WTC11 (cell line): ENCODE measurements at regions not wholly inside any gene's neighbourhood (a gene's known extent, or its start where the extent isn't known, plus 50 kb on each side); places are given as distances from the start of the nearest gene placed in this dataset.

Experiments
- ATAC-seq: fragments of 200-7000 bp; cut with Tn5 transposase; 2 replicates; pipeline ENCODE4 v1.10.0; 2021; ENCODE audit warnings: mild to moderate bottlenecking, moderate library complexity
- CTCF ChIA-PET: fragments of 300-600 bp; sonication (Branson Sonifier 250); formaldehyde crosslinking; loops from one replicate; lab custom pipeline; 2021; ENCODE audit warnings: antibody characterized with exemption; lab: Charles Lee
- POLR2A ChIA-PET: fragments of 350-600 bp; sonication (Branson Sonifier 250); formaldehyde crosslinking; loops from one replicate; lab custom pipeline; 2021; ENCODE audit warnings: antibody characterized with exemption; lab: Charles Lee
- DNase-seq: peaks from one replicate; pipeline ENCODE4 v3.0.0; 2021; ENCODE audit warnings: low spot score
- H3K27ac Mint-ChIP-seq: 2 replicates; pipeline ENCODE4 v1.8.0; 2021; ENCODE audit warnings: mixed read lengths
- H3K27me3 Mint-ChIP-seq: 2 replicates; pipeline ENCODE4 v1.8.0; 2021; ENCODE audit warnings: low read depth, mild to moderate bottlenecking, moderate library complexity, mixed read lengths
- H3K36me3 Mint-ChIP-seq: 2 replicates; pipeline ENCODE4 v1.8.0; 2021; ENCODE audit warnings: mixed read lengths
- H3K4me1 Mint-ChIP-seq: 2 replicates; pipeline ENCODE4 v1.8.0; 2022; ENCODE audit warnings: mixed read lengths
- H3K4me3 Mint-ChIP-seq: 2 replicates; pipeline ENCODE4 v1.8.0; 2021; ENCODE audit warnings: mild to moderate bottlenecking, moderate library complexity, mixed read lengths
- H3K9me3 Mint-ChIP-seq: 2 replicates; pipeline ENCODE4 v1.8.0; 2021; ENCODE audit warnings: mixed read lengths
- CTCF ChIP-seq: fragments of 200-600 bp; IDR thresholded peaks from 2 replicates; pipeline ENCODE4 v1.8.0; 2022; ENCODE audit warnings: antibody characterized with exemption
- EMX1 ChIP-seq: fragments of 250-450 bp; sonication (Bioruptor Pico); IDR thresholded peaks from 2 replicates; pipeline ENCODE4 v1.8.0; 2021; ENCODE audit warnings: mild to moderate bottlenecking
- ESRRA ChIP-seq: sonication (generic); formaldehyde crosslinking; IDR thresholded peaks from 2 replicates; pipeline ENCODE4 v1.8.1; 2022; ENCODE audit warnings: mild to moderate bottlenecking, missing genetic modification reagents, borderline replicate concordance
- FOXJ3 ChIP-seq: sonication (generic); formaldehyde crosslinking; IDR thresholded peaks from 2 replicates; pipeline ENCODE4 v1.9.0; 2021; ENCODE audit warnings: missing genetic modification reagents, mild to moderate bottlenecking, borderline replicate concordance
- GTF2I ChIP-seq: fragments of 250-450 bp; sonication (Bioruptor Pico); conservative IDR thresholded peaks from 2 replicates; pipeline ENCODE4 v1.4.0; 2021; ENCODE audit warnings: mild to moderate bottlenecking
- HMGA2 ChIP-seq: fragments of 250-450 bp; sonication (Bioruptor Pico); IDR thresholded peaks from 2 replicates; pipeline ENCODE4 v1.4.0; 2021; ENCODE audit warnings: mild to moderate bottlenecking, moderate library complexity
- KAT7 ChIP-seq: sonication (generic); formaldehyde crosslinking; IDR thresholded peaks from 2 replicates; pipeline ENCODE4 v1.8.1; 2023; ENCODE audit warnings: missing genetic modification reagents, mild to moderate bottlenecking, borderline replicate concordance
- PRDM15 ChIP-seq: sonication (generic); formaldehyde crosslinking; IDR thresholded peaks from 2 replicates; pipeline ENCODE4 v1.8.0; 2022; ENCODE audit warnings: missing genetic modification reagents
- PREB ChIP-seq: sonication (generic); formaldehyde crosslinking; IDR thresholded peaks from 2 replicates; pipeline ENCODE4 v1.8.1; 2022; ENCODE audit warnings: mild to moderate bottlenecking, missing genetic modification reagents, moderate library complexity, borderline replicate concordance
- RORB ChIP-seq: fragments of 250-450 bp; sonication (Bioruptor Pico); IDR thresholded peaks from 2 replicates; pipeline ENCODE4 v1.9.0; 2021; ENCODE audit warnings: mild to moderate bottlenecking
- TEAD4 ChIP-seq: sonication (generic); formaldehyde crosslinking; IDR thresholded peaks from 2 replicates; pipeline ENCODE4 v1.8.0; 2022; ENCODE audit warnings: mild to moderate bottlenecking, missing genetic modification reagents
- ZBTB21 ChIP-seq: sonication (generic); formaldehyde crosslinking; IDR thresholded peaks from 2 replicates; pipeline ENCODE4 v1.8.1; 2023; ENCODE audit warnings: mild to moderate bottlenecking, missing genetic modification reagents, borderline replicate concordance
- ZNF232 ChIP-seq: sonication (generic); formaldehyde crosslinking; IDR thresholded peaks from 2 replicates; pipeline ENCODE4 v1.8.0; 2022; ENCODE audit warnings: mild to moderate bottlenecking, missing genetic modification reagents
- TF ChIP-seq, protein P1 (sequence below): sonication (generic); formaldehyde crosslinking; IDR thresholded peaks from 2 replicates; pipeline ENCODE4 v1.8.0; 2022; ENCODE audit warnings: mild to moderate bottlenecking, missing genetic modification reagents

GRCh38 chr2:239706367-239706766 lies 305.5 kb upstream of the HDAC4 start:
- ChIA-PET CTCF (interaction anchor here (0.6 kb wide), 1 partner anchor 118 kb away, joined by 3 read pairs; no protein-coding TSS in a partner anchor), POLR2A (no interaction called here)
- DNase-seq (no peak), ATAC-seq (no peak)
- no peak overlapping the region for H3K27ac Mint-ChIP-seq
- H3K4me3 Mint-ChIP-seq: no peak overlapping the region
- no peaks in the 10 kb centered on the region for H3K36me3 Mint-ChIP-seq
- peaks cover 9% of the 10 kb centered on the region for H3K4me1 Mint-ChIP-seq
- H3K9me3 Mint-ChIP-seq: peaks cover 28% of the 10 kb centered on the region
- H3K27me3 Mint-ChIP-seq: no peaks in the 10 kb centered on the region; the same call in 1 of the 2 replicates
- no peak for TF ChIP-seq TEAD4 (CRISPR knock-in tag)
- TF ChIP-seq ZNF232 (CRISPR knock-in tag): no peak
- no peak for TF ChIP-seq RORB (CRISPR knock-in tag)
- TF ChIP-seq PREB: no peak
- TF ChIP-seq CTCF: no peak
- no peak for TF ChIP-seq PRDM15
- TF ChIP-seq KAT7 (CRISPR knock-in tag): no peak
- TF ChIP-seq, protein P1, sequence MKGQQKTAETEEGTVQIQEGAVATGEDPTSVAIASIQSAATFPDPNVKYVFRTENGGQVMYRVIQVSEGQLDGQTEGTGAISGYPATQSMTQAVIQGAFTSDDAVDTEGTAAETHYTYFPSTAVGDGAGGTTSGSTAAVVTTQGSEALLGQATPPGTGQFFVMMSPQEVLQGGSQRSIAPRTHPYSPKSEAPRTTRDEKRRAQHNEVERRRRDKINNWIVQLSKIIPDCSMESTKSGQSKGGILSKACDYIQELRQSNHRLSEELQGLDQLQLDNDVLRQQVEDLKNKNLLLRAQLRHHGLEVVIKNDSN (CRISPR knock-in tag): no peak
- TF ChIP-seq EMX1: no peak
- no peak for TF ChIP-seq GTF2I (CRISPR knock-in tag)
- no peak for TF ChIP-seq ESRRA
- TF ChIP-seq ZBTB21 (CRISPR knock-in tag): no peak

GRCh38 chr2:239704737-239705136 lies 303.9 kb upstream of the HDAC4 start:
- Mint-ChIP-seq H3K4me1 (peaks cover 6% of the 10 kb centered on the region), H3K9me3 (peaks cover 20% of the 10 kb centered on the region), H3K27me3 (no peaks in the 10 kb centered on the region; the same call in 1 of the 2 replicates), H3K36me3 (no peaks in the 10 kb centered on the region), H3K27ac (no peak overlapping the region), H3K4me3 (no peak overlapping the region)
- no peak for DNase-seq
- ChIA-PET POLR2A (no interaction called here), CTCF (no interaction called here)
- TF ChIP-seq, protein P1 (CRISPR knock-in tag): no peak
- TF ChIP-seq FOXJ3 (CRISPR knock-in tag): no peak
- ATAC-seq: no peak

- ChIA-PET CTCF (no interaction called here), POLR2A (no interaction called here)
- Mint-ChIP-seq H3K9me3 (peaks cover 20% of the 10 kb centered on the region), H3K4me1 (peaks cover 6% of the 10 kb centered on the region), H3K4me3 (no peak overlapping the region), H3K27me3 (no peaks in the 10 kb centered on the region; the same call in 1 of the 2 replicates), H3K36me3 (no peaks in the 10 kb centered on the region)
- no peak for ATAC-seq
- peak; percentile 28; the same call in 1 of the 2 replicates for TF ChIP-seq HMGA2 (CRISPR knock-in tag)
- TF ChIP-seq EMX1: no peak
- TF ChIP-seq, all 79 proteins: peak for 1
- no peak for DNase-seq
- H3K27ac Mint-ChIP-seq: no peak overlapping the region
Measured at GRCh38 chr2:239703834-239704233, 303.0 kb upstream of the HDAC4 start.
